Loucy (cell line): ENCODE measurements at regions not wholly inside any gene's neighbourhood (a gene's known extent, or its start where the extent isn't known, plus 50 kb on each side); places are given as distances from the start of the nearest gene placed in this dataset.
"Not testable (repeated sequence)": the region's sequence is repeated elsewhere in the genome, so short reads cannot be mapped to it uniquely, and the experiment has no call there.

Experiments used
- H2AFZ ChIP-seq: fragments of 200-600 bp; sonication (generic); 2 replicates; pipeline ENCODE4 v1.6.0; 2016; ENCODE audit warnings: antibody characterized with exemption, mild to moderate bottlenecking, low read length, moderate library complexity
- H3F3A ChIP-seq: fragments of 200-600 bp; 2 replicates; pipeline ENCODE4 v1.6.0; 2016; ENCODE audit warnings: antibody characterized with exemption, low read depth, mild to moderate bottlenecking
- H3K27me3 ChIP-seq: fragments of 200-600 bp; sonication (generic); 2 replicates; pipeline ENCODE4 v1.6.1; 2014; ENCODE audit warnings: low read length, mild to moderate bottlenecking; ENCODE audit not compliant: insufficient read depth, poor library complexity, severe bottlenecking
- H3K36me3 ChIP-seq: fragments of 200-600 bp; sonication (generic); 2 replicates; pipeline ENCODE4 v1.6.1; 2016; ENCODE audit warnings: low read length; ENCODE audit not compliant: insufficient read depth
- H3K4me1 ChIP-seq: fragments of 200-600 bp; sonication (generic); 2 replicates; pipeline ENCODE4 v1.5.1; 2014; ENCODE audit warnings: low read length, mild to moderate bottlenecking; ENCODE audit not compliant: insufficient read depth, poor library complexity, severe bottlenecking
- H3K4me2 ChIP-seq: fragments of 200-600 bp; sonication (generic); 2 replicates; pipeline ENCODE4 v1.6.0; 2014; ENCODE audit warnings: antibody characterized with exemption, low read length, low read depth, mild to moderate bottlenecking; ENCODE audit not compliant: poor library complexity, severe bottlenecking
- H3K4me3 ChIP-seq: fragments of 200-600 bp; sonication (generic); 2 replicates; pipeline ENCODE4 v1.5.1; 2014; ENCODE audit warnings: low read length, mild to moderate bottlenecking, mixed read lengths; ENCODE audit not compliant: poor library complexity, severe bottlenecking
- H3K79me2 ChIP-seq: fragments of 200-600 bp; sonication (generic); 2 replicates; pipeline ENCODE4 v1.6.1; 2014; ENCODE audit warnings: low read length; ENCODE audit not compliant: insufficient read depth
- H3K9ac ChIP-seq: fragments of 200-600 bp; sonication (generic); 2 replicates; pipeline ENCODE4 v1.6.0; 2014; ENCODE audit warnings: mild to moderate bottlenecking, low read depth, low read length, moderate library complexity; ENCODE audit not compliant: poor library complexity, severe bottlenecking
- H3K9me2 ChIP-seq: fragments of 200-600 bp; sonication (generic); replicated peaks from 2 replicates; pipeline ENCODE4 v1.6.1; 2016; ENCODE audit warnings: low read depth, low read length, mixed read lengths
- H3K9me3 ChIP-seq: fragments of 200-600 bp; sonication (generic); 2 replicates; pipeline ENCODE4 v1.6.1; 2014; ENCODE audit warnings: mild to moderate bottlenecking, antibody characterized with exemption, low read length, low read depth; ENCODE audit not compliant: insufficient read depth
- H4K20me1 ChIP-seq: fragments of 200-600 bp; sonication (generic); 2 replicates; pipeline ENCODE4 v1.6.0; 2014; ENCODE audit warnings: antibody characterized with exemption, low read length, mild to moderate bottlenecking; ENCODE audit not compliant: insufficient read depth, poor library complexity, severe bottlenecking
- CTCF ChIP-seq: fragments of 200-600 bp; sonication (generic); conservative IDR thresholded peaks from 2 replicates; pipeline ENCODE4 v1.5.1; 2014; ENCODE audit warnings: mild to moderate bottlenecking, antibody characterized with exemption, low read length
- EZH2phosphoT487 ChIP-seq: fragments of 200-600 bp; IDR thresholded peaks from 2 replicates; pipeline ENCODE4 v1.6.1; 2018; ENCODE audit warnings: antibody characterized with exemption, mild to moderate bottlenecking, moderate library complexity, borderline replicate concordance

- Histone ChIP-seq H2AFZ (no peak overlapping the region), H3K9me3 (no peaks in the 10 kb centered on the region), H3K79me2 (no peaks in the 10 kb centered on the region), H4K20me1 (no peaks in the 10 kb centered on the region), H3K27me3 (no peaks in the 10 kb centered on the region), H3K4me3 (no peak overlapping the region), H3K4me2 (no peak overlapping the region), H3K9me2 (no peaks in the 10 kb centered on the region), H3K4me1 (no peaks in the 10 kb centered on the region), H3K36me3 (no peaks in the 10 kb centered on the region), H3F3A (no peaks in the 10 kb centered on the region), H3K9ac (no peak overlapping the region)
- TF ChIP-seq CTCF (no peak), EZH2phosphoT487 (no peak)
Observed at GRCh38 chr3:110423276-110423675, 648.3 kb upstream of the NECTIN3 start.

GRCh38 chr3:110430146-110430545 is 641.5 kb upstream of the NECTIN3 start:
- Histone ChIP-seq H3K4me2 (no peak overlapping the region), H3K4me1 (no peaks in the 10 kb centered on the region), H3K9me3 (no peaks in the 10 kb centered on the region), H3K79me2 (no peaks in the 10 kb centered on the region), H3K9ac (no peak overlapping the region), H3K27me3 (no peaks in the 10 kb centered on the region), H3K9me2 (no peaks in the 10 kb centered on the region), H2AFZ (no peak overlapping the region), H3F3A (no peaks in the 10 kb centered on the region), H3K36me3 (no peaks in the 10 kb centered on the region), H3K4me3 (no peak overlapping the region), H4K20me1 (no peaks in the 10 kb centered on the region)
- no peak for TF ChIP-seq EZH2phosphoT487
- TF ChIP-seq CTCF = no peak

- Histone ChIP-seq H3K9ac (no peak overlapping the region), H3K27me3 (no peaks in the 10 kb centered on the region), H3K79me2 (no peaks in the 10 kb centered on the region), H3K4me2 (no peak overlapping the region), H3K4me3 (no peak overlapping the region), H2AFZ (no peak overlapping the region), H3K36me3 (no peaks in the 10 kb centered on the region), H3K9me2 (no peaks in the 10 kb centered on the region), H3K4me1 (no peaks in the 10 kb centered on the region), H3F3A (no peaks in the 10 kb centered on the region), H3K9me3 (no peaks in the 10 kb centered on the region), H4K20me1 (no peaks in the 10 kb centered on the region)
- TF ChIP-seq CTCF (no peak), EZH2phosphoT487 (no peak)
Observed at GRCh38 chr3:110436209-110436608, 635.4 kb upstream of the NECTIN3 start.

- not testable (repeated sequence) for H3K4me2 ChIP-seq, H3K36me3 ChIP-seq, H3F3A ChIP-seq, H2AFZ ChIP-seq, H3K79me2 ChIP-seq, H3K4me3 ChIP-seq, H3K4me1 ChIP-seq, H4K20me1 ChIP-seq, H3K9me2 ChIP-seq, H3K9ac ChIP-seq, H3K27me3 ChIP-seq, H3K9me3 ChIP-seq
Observed at GRCh38 chr3:110440066-110440653, 631.5 kb upstream of the NECTIN3 start.
